B cell (primary cell): ENCODE measurements at regions not wholly inside any gene's neighbourhood (a gene's known extent, or its start where the extent isn't known, plus 50 kb on each side); places are given as distances from the start of the nearest gene placed in this dataset.

Experiments used
- ATAC-seq: fragments of 200-7000 bp; cut with Tn5 transposase; one replicate; pipeline ENCODE4 v1.10.0; 2021; ENCODE audit warnings: low read depth, mild to moderate bottlenecking, moderate number of reproducible peaks, moderate library complexity
- CTCF ChIA-PET: fragments of 350-600 bp; sonication (Branson Sonifier 250); formaldehyde crosslinking; loops from one replicate; lab custom pipeline; 2021; ENCODE audit warnings: antibody characterized with exemption, inconsistent platforms; lab: Charles Lee
- POLR2A ChIA-PET: fragments of 350-600 bp; sonication (Branson Sonifier 250); formaldehyde crosslinking; loops from one replicate; lab custom pipeline; 2021; ENCODE audit warnings: antibody characterized with exemption; lab: Charles Lee
- DNase-seq: peaks from one replicate; pipeline ENCODE4 v3.0.0; 2013
- H2AFZ ChIP-seq: 2 replicates; pipeline ENCODE4 v1.6.1; 2012; ENCODE audit warnings: mild to moderate bottlenecking, low read depth, low read length; ENCODE audit not compliant: insufficient read depth, poor library complexity, severe bottlenecking
- H3K27ac ChIP-seq, 2 donors: 1 replicate in 1 of 2; 2 replicates in 1 of 2; pipeline ENCODE4 v1.5.1; 2012 to 2013; ENCODE audit warnings: low read length in 2 of 2, mild to moderate bottlenecking in 2 of 2, moderate library complexity in 1 of 2
- H3K27me3 ChIP-seq, 4 experiments: fragments of 200-600 bp in 1 of 4; sonication (generic) in 1 of 4; replicated peaks in 1 of 4; 1 replicate in 2 of 4; 2 replicates in 2 of 4; pipeline versions ENCODE4 v1.6.1 to v1.7.0; 2013 to 2016; ENCODE audit warnings: low read length in 3 of 4, mild to moderate bottlenecking in 2 of 4, mixed read lengths in 1 of 4, moderate library complexity in 1 of 4; ENCODE audit not compliant: insufficient read depth in 4 of 4, control insufficient read depth in 3 of 4; ENCODE audit errors: control extremely low read depth in 1 of 4
- H3K36me3 ChIP-seq, 2 experiments: replicated peaks in 1 of 2; 1 replicate in 1 of 2; 2 replicates in 1 of 2; pipeline versions ENCODE4 v1.6.1 to v1.7.1; 2013; ENCODE audit warnings: low read length in 1 of 2; ENCODE audit not compliant: insufficient read depth in 2 of 2, control insufficient read depth in 1 of 2; ENCODE audit errors: control extremely low read depth in 1 of 2, extremely low read depth in 1 of 2
- H3K4me1 ChIP-seq, 2 donors: fragments of 200-600 bp in 1 of 2; sonication (generic) in 1 of 2; 1 replicate in 1 of 2; 2 replicates in 1 of 2; pipeline versions ENCODE4 v1.5.1 to v1.6.1; 2013 to 2017; ENCODE audit warnings: low read length in 2 of 2; ENCODE audit not compliant: control insufficient read depth in 2 of 2, insufficient read depth in 2 of 2
- H3K4me2 ChIP-seq: replicated peaks from 2 replicates; pipeline ENCODE3; 2012; ENCODE audit warnings: mild to moderate bottlenecking, low read depth, low read length; ENCODE audit not compliant: poor library complexity, severe bottlenecking
- H3K4me3 ChIP-seq, 5 experiments: fragments of 200-600 bp in 1 of 5; sonication (generic) in 1 of 5; 1 replicate in 3 of 5; 2 replicates in 2 of 5; pipeline versions ENCODE4 v1.5.1 to v1.7.0; 2011 to 2016; ENCODE audit warnings: low read length in 4 of 5, mild to moderate bottlenecking in 4 of 5, low read depth in 2 of 5, control low read depth in 1 of 5, moderate library complexity in 1 of 5; ENCODE audit not compliant: insufficient read depth in 1 of 5; ENCODE audit errors: control extremely low read depth in 1 of 5, extremely low read depth in 1 of 5
- H3K79me2 ChIP-seq: fragments of 200-600 bp; sonication (generic); one replicate; pipeline ENCODE4 v1.6.0; 2016; ENCODE audit warnings: low read length; ENCODE audit not compliant: control insufficient read depth, insufficient read depth
- H3K9ac ChIP-seq: fragments of 200-600 bp; sonication (generic); 2 replicates; pipeline ENCODE4 v1.6.1; 2017; ENCODE audit warnings: mild to moderate bottlenecking, low read length, moderate library complexity
- H3K9me3 ChIP-seq, 3 donors: one replicate each; pipeline versions ENCODE4 v1.6.1 to v1.7.1; 2013; ENCODE audit warnings: low read length in 2 of 3; ENCODE audit not compliant: control insufficient read depth in 2 of 3, insufficient read depth in 1 of 3; ENCODE audit errors: control extremely low read depth in 1 of 3
- H4K20me1 ChIP-seq: 2 replicates; pipeline ENCODE4 v1.6.0; 2012; ENCODE audit warnings: mild to moderate bottlenecking, low read length; ENCODE audit not compliant: insufficient read depth, control insufficient read depth, poor library complexity, severe bottlenecking
- H3K27ac Mint-ChIP-seq: one replicate; pipeline ENCODE4 v1.8.0; 2021; ENCODE audit warnings: mixed read lengths
- H3K27me3 Mint-ChIP-seq: one replicate; pipeline ENCODE4 v1.8.0; 2021; ENCODE audit warnings: mixed read lengths
- H3K4me1 Mint-ChIP-seq: one replicate; pipeline ENCODE4 v1.8.0; 2021; ENCODE audit warnings: mixed read lengths
- H3K4me3 Mint-ChIP-seq: one replicate; pipeline ENCODE4 v1.8.0; 2021; ENCODE audit warnings: mixed read lengths
- H3K9me3 Mint-ChIP-seq: one replicate; pipeline ENCODE4 v1.8.0; 2022; ENCODE audit warnings: mixed read lengths; ENCODE audit not compliant: insufficient read depth
- CTCF ChIP-seq: fragments of 200-600 bp; IDR thresholded peaks from one replicate; pipeline ENCODE4 v1.8.0; 2022; ENCODE audit warnings: antibody characterized with exemption, mild to moderate bottlenecking
- EZH2 ChIP-seq: IDR thresholded peaks from 2 replicates; pipeline ENCODE4 v1.6.1; 2012; ENCODE audit warnings: borderline replicate concordance, low read depth, mild to moderate bottlenecking, moderate library complexity, low read length; ENCODE audit not compliant: insufficient read depth, poor library complexity, severe bottlenecking
- WGBS: methylation state at CpG from one replicate; pipeline ENCODE4 v1.1.5; 2013; ENCODE audit warnings: missing lambda C conversion rate; ENCODE audit not compliant: insufficient coverage; 5-methylcytosine and 5-hydroxymethylcytosine counted together
- intact Hi-C: fragments of 100-400 bp; cut with micrococcal nuclease; formaldehyde crosslinking; loops from one replicate; pipeline ENCODE4 v1.10.0; 2022

GRCh38 chr9:116027096-116027495 is 126.5 kb upstream of the PAPPA start:
- TF ChIP-seq CTCF (no peak), EZH2 (no peak)
- no peaks in the 10 kb centered on the region for H3K27me3 ChIP-seq
- DNase-seq = no peak

GRCh38 chr9:116027511-116027910 is 126.1 kb upstream of the PAPPA start:
- Histone ChIP-seq H3K9ac (no peak overlapping the region), H3K4me2 (no peak overlapping the region), H3K27ac (no peak overlapping the region), H4K20me1 (no peaks in the 10 kb centered on the region), H3K79me2 (no peaks in the 10 kb centered on the region), H2AFZ (no peak overlapping the region), H3K36me3 (no peaks in the 10 kb centered on the region), H3K9me3 (peaks cover 0 to 1% (median 0%) of the 10 kb centered on the region in 3 donors), H3K27me3 (no peaks in the 10 kb centered on the region), H3K4me3 (no peak overlapping the region), H3K4me1 (no peaks in the 10 kb centered on the region)
- WGBS = no CpG with 5 or more reads among the region's 1 CpG
- ChIA-PET POLR2A (no interaction called here), CTCF (no interaction called here)
- H3K4me1 Mint-ChIP-seq = no peaks in the 10 kb centered on the region
- peaks cover 8% of the 10 kb centered on the region for H3K9me3 Mint-ChIP-seq
- no peak for TF ChIP-seq CTCF
- TF ChIP-seq EZH2 = no peak
- no peaks in the 10 kb centered on the region for H3K27me3 Mint-ChIP-seq
- H3K27ac Mint-ChIP-seq = no peak overlapping the region
- ATAC-seq = no peak
- intact Hi-C loops = no loop called here
- no peak for DNase-seq
- H3K4me3 Mint-ChIP-seq = no peak overlapping the region

More at GRCh38 chr9:116027096-116027495, 126.5 kb upstream of the PAPPA start:
- no peaks in the 10 kb centered on the region for H3K79me2 ChIP-seq
- peaks cover 0 to 1% (median 0%) of the 10 kb centered on the region in 3 donors for H3K9me3 ChIP-seq
- H3K4me3 ChIP-seq = no peak overlapping the region
- CTCF ChIA-PET = no interaction called here
- WGBS = no CpG with 5 or more reads among the region's 1 CpG
- no peak overlapping the region for H3K4me2 ChIP-seq
- no peak overlapping the region for H3K9ac ChIP-seq
- H3K27ac ChIP-seq = no peak overlapping the region
- intact Hi-C loops = no loop called here
- no peaks in the 10 kb centered on the region for H3K36me3 ChIP-seq
- no peaks in the 10 kb centered on the region for H4K20me1 ChIP-seq
- H3K9me3 Mint-ChIP-seq = peaks cover 8% of the 10 kb centered on the region
- H3K27me3 Mint-ChIP-seq = no peaks in the 10 kb centered on the region
- H3K4me1 Mint-ChIP-seq = no peaks in the 10 kb centered on the region
- no peak overlapping the region for H3K27ac Mint-ChIP-seq
- no peak overlapping the region for H2AFZ ChIP-seq
- no peaks in the 10 kb centered on the region for H3K4me1 ChIP-seq
- no peak overlapping the region for H3K4me3 Mint-ChIP-seq
- POLR2A ChIA-PET = no interaction called here
- ATAC-seq = no peak
